ENCODE measurements at regions not wholly inside any gene's neighbourhood (a gene's known extent, or its start where the extent isn't known, plus 50 kb on each side); places are given as distances from the start of the nearest gene placed in this dataset.

- Histone ChIP-seq H3K27ac (no peak overlapping the region), H3K36me3 (no peaks in the 10 kb centered on the region), H3K4me3 (no peak overlapping the region), H3K4me1 (no peaks in the 10 kb centered on the region), H3K27me3 (no peaks in the 10 kb centered on the region), H3K9me3 (no peaks in the 10 kb centered on the region)
- WGBS, 2 donors (ENCODE audit: low coverage in 1 of 2): 70 to 75% methylated on average over 7 to 11 of the region's 16 CpGs
- TF ChIP-seq POLR2A (IDR thresholded peaks at IDR 0.05) (no peak), EP300 (IDR thresholded peaks at IDR 0.05) (no peak), CTCF (IDR thresholded peaks at IDR 0.05) (no peak), POLR2AphosphoS5 (IDR thresholded peaks at IDR 0.05) (no peak)
- no peak for ATAC-seq
These were observed 140.4 kb upstream of the SLITRK2 start for GRCh38 chrX:145677109-145677817.

- no peak for ATAC-seq
- Histone ChIP-seq H3K4me3 (no peak overlapping the region), H3K9me3 (no peaks in the 10 kb centered on the region), H3K27me3 (no peaks in the 10 kb centered on the region), H3K27ac (no peak overlapping the region), H3K36me3 (no peaks in the 10 kb centered on the region), H3K4me1 (no peaks in the 10 kb centered on the region)
- TF ChIP-seq CTCF (IDR thresholded peaks at IDR 0.05) (no peak), POLR2AphosphoS5 (IDR thresholded peaks at IDR 0.05) (no peak), POLR2A (IDR thresholded peaks at IDR 0.05) (no peak), EP300 (IDR thresholded peaks at IDR 0.05) (no peak)
- WGBS, 2 donors (ENCODE audit: low coverage in 1 of 2): 63 to 84% methylated on average over 5 to 7 of the region's 9 CpGs
These were observed 134.9 kb upstream of the SLITRK2 start for GRCh38 chrX:145682518-145683298.

GRCh38 chrX:145687146-145687545, 130.5 kb upstream of the SLITRK2 start:
- no peaks in the 10 kb centered on the region for H3K4me1 ChIP-seq
- 76 to 79% methylated on average over 4 of the region's 4 CpGs for WGBS, 2 donors (ENCODE audit: low coverage in 1 of 2)
- H3K27me3 ChIP-seq: no peaks in the 10 kb centered on the region
- TF ChIP-seq POLR2AphosphoS5 (IDR thresholded peaks at IDR 0.05) (no peak), POLR2A (IDR thresholded peaks at IDR 0.05) (no peak), EP300 (IDR thresholded peaks at IDR 0.05) (no peak), CTCF (IDR thresholded peaks at IDR 0.05) (no peak)
- no peaks in the 10 kb centered on the region for H3K36me3 ChIP-seq
- no peaks in the 10 kb centered on the region for H3K9me3 ChIP-seq
- no peak overlapping the region for H3K4me3 ChIP-seq
- no peak for ATAC-seq
- no peak overlapping the region for H3K27ac ChIP-seq

GRCh38 chrX:145687707-145688106, 129.9 kb upstream of the SLITRK2 start:
- 64 to 88% methylated on average over 1 of the region's 1 CpG for WGBS, 2 donors (ENCODE audit: low coverage in 1 of 2)

More at GRCh38 chrX:145687707-145688106, 129.9 kb upstream of the SLITRK2 start:
- Histone ChIP-seq H3K27me3 (no peaks in the 10 kb centered on the region), H3K4me3 (no peak overlapping the region), H3K4me1 (no peaks in the 10 kb centered on the region), H3K9me3 (no peaks in the 10 kb centered on the region), H3K36me3 (no peaks in the 10 kb centered on the region), H3K27ac (no peak overlapping the region)
- no peak for ATAC-seq
- TF ChIP-seq EP300 (IDR thresholded peaks at IDR 0.05) (no peak), CTCF (IDR thresholded peaks at IDR 0.05) (no peak), POLR2A (IDR thresholded peaks at IDR 0.05) (no peak)
